Esophagus muscularis mucosa (tissue), 4 donors: ENCODE measurements at regions not wholly inside any gene's neighbourhood (a gene's known extent, or its start where the extent isn't known, plus 50 kb on each side); places are given as distances from the start of the nearest gene placed in this dataset.

Experiments used
- DNase-seq: peaks from one replicate; pipeline ENCODE4 v3.0.0-alpha.2; 2017; ENCODE audit errors: extremely low spot score
- H3K27ac ChIP-seq, 4 donors: fragments of 200-600 bp; sonication (generic); replicated peaks in 1 of 4; 1 replicate in 3 of 4; 2 replicates in 1 of 4; pipeline ENCODE4 v1.5.1; 2016 to 2019; ENCODE audit warnings: mild to moderate bottlenecking in 1 of 4
- H3K27me3 ChIP-seq, 4 donors: fragments of 200-600 bp; sonication (generic); one replicate each; pipeline versions ENCODE4 v1.5.1 to v1.6.0; 2016 to 2019
- H3K36me3 ChIP-seq, 4 donors: fragments of 200-600 bp; sonication (generic); one replicate each; pipeline ENCODE4 v1.5.1; 2016 to 2019
- H3K4me1 ChIP-seq, 4 donors: fragments of 200-600 bp; sonication (generic); one replicate each; pipeline ENCODE4 v1.5.1; 2016 to 2019
- H3K4me3 ChIP-seq, 4 donors: fragments of 200-600 bp; sonication (generic); 1 replicate in 2 of 4; 2 replicates in 2 of 4; pipeline ENCODE4 v1.5.1; 2016 to 2019; ENCODE audit warnings: mild to moderate bottlenecking in 4 of 4, moderate library complexity in 1 of 4
- H3K9me3 ChIP-seq, 4 donors: fragments of 200-600 bp; sonication (generic); 1 replicate in 3 of 4; 2 replicates in 1 of 4; pipeline ENCODE4 v1.5.1; 2016 to 2019
- EP300 ChIP-seq: sonication (generic); formaldehyde crosslinking; IDR thresholded peaks from one replicate; pipeline ENCODE4 v1.6.1; 2017; ENCODE audit warnings: antibody characterized with exemption
- POLR2A ChIP-seq: fragments of 450-650 bp; IDR thresholded peaks from one replicate; pipeline ENCODE4 v1.6.1; 2017; ENCODE audit warnings: antibody characterized with exemption, moderate library complexity, mild to moderate bottlenecking, low read depth
- POLR2AphosphoS5 ChIP-seq, 2 donors: sonication (generic); formaldehyde crosslinking; IDR thresholded peaks; one replicate each; pipeline ENCODE4 v1.6.1; 2017; ENCODE audit warnings: antibody characterized with exemption in 2 of 2
- WGBS: methylation state at CpG from one replicate; pipeline ENCODE4 v1.1.5; 2018; 5-methylcytosine and 5-hydroxymethylcytosine counted together
- intact Hi-C: fragments of 100-400 bp; cut with DNase I; formaldehyde crosslinking; loops from one replicate; pipeline ENCODE4 v1.15.1; 2023
- TF ChIP-seq, protein P1 (sequence below), 3 experiments: fragments of 200-600 bp in 2 of 3; fragments of 450-650 bp in 1 of 3; sonication (generic) in 2 of 3; IDR thresholded peaks; one replicate each; pipeline ENCODE4 v1.5.1; 2017 to 2019; ENCODE audit warnings: antibody characterized with exemption in 3 of 3, mild to moderate bottlenecking in 2 of 3, moderate library complexity in 1 of 3

DNA sequence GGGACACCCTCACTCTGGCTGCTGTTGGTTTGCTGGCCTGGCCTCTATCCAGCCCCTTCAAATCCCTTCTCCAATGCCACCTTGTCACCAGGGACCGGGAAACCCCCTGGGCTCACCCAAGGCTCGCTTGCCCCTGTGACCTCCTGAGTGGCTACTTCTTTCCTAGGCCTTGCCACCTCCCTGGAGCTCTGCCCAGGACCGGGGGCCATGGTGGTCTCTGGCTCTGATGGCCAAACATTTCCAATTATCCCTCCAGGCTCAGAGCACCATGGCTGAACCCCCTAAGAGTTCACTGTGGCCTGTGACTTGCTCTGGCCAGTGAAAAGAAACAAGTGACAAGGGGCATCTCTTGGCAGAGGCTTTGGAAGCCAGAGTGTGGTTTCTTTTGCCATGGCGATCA is 237.6 kb downstream of the TFCP2L1 start:
- no peak for TF ChIP-seq EP300
- no peak for TF ChIP-seq POLR2AphosphoS5 (IDR thresholded peaks at IDR 0.05)
- no peak for TF ChIP-seq POLR2A
- TF ChIP-seq, protein P1, sequence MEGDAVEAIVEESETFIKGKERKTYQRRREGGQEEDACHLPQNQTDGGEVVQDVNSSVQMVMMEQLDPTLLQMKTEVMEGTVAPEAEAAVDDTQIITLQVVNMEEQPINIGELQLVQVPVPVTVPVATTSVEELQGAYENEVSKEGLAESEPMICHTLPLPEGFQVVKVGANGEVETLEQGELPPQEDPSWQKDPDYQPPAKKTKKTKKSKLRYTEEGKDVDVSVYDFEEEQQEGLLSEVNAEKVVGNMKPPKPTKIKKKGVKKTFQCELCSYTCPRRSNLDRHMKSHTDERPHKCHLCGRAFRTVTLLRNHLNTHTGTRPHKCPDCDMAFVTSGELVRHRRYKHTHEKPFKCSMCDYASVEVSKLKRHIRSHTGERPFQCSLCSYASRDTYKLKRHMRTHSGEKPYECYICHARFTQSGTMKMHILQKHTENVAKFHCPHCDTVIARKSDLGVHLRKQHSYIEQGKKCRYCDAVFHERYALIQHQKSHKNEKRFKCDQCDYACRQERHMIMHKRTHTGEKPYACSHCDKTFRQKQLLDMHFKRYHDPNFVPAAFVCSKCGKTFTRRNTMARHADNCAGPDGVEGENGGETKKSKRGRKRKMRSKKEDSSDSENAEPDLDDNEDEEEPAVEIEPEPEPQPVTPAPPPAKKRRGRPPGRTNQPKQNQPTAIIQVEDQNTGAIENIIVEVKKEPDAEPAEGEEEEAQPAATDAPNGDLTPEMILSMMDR (IDR thresholded peaks at IDR 0.05): no peak
- WGBS: 92% methylated on average over 3 of the region's 4 CpGs
- no peaks in the 10 kb centered on the region for H3K4me1 ChIP-seq
- H3K4me3 ChIP-seq: no peak overlapping the region
- no peaks in the 10 kb centered on the region for H3K27me3 ChIP-seq
- peaks cover 0 to 11% (median 1%) of the 10 kb centered on the region in 4 donors for H3K9me3 ChIP-seq
- no peaks in the 10 kb centered on the region for H3K36me3 ChIP-seq
- no peak for DNase-seq
- intact Hi-C loops: no loop called here
- H3K27ac ChIP-seq: no peak overlapping the region

DNA sequence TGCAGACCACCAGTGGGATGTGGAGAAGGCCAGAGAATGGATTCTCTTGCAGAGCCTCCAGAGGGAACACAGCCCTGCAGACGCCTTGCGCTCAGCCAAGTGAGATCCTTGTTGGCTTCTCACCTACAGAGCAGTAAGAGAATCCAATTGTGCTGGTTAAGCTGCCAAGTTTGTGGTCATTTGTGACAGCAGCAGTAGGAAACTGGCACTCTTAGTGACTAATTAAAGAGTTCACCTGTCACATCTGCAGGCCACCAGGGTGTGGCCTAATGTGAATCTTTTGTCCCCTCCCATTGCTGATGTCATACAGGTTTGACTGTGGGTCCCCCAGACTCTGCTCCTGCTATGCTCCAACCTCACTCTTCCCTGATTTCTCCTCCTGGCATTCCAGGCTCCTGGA is 235.9 kb downstream of the TFCP2L1 start:
- no peak for DNase-seq
- no peak overlapping the region for H3K4me3 ChIP-seq
- peaks cover 0 to 11% (median 0%) of the 10 kb centered on the region in 4 donors for H3K9me3 ChIP-seq
- WGBS: 85% methylated on average over 2 of the region's 2 CpGs
- TF ChIP-seq POLR2A (no peak), POLR2AphosphoS5 (IDR thresholded peaks at IDR 0.05) (no peak)
- H3K36me3 ChIP-seq: no peaks in the 10 kb centered on the region
- H3K27me3 ChIP-seq: no peaks in the 10 kb centered on the region
- H3K27ac ChIP-seq: no peak overlapping the region
- H3K4me1 ChIP-seq: no peaks in the 10 kb centered on the region
- intact Hi-C loops: no loop called here

DNA sequence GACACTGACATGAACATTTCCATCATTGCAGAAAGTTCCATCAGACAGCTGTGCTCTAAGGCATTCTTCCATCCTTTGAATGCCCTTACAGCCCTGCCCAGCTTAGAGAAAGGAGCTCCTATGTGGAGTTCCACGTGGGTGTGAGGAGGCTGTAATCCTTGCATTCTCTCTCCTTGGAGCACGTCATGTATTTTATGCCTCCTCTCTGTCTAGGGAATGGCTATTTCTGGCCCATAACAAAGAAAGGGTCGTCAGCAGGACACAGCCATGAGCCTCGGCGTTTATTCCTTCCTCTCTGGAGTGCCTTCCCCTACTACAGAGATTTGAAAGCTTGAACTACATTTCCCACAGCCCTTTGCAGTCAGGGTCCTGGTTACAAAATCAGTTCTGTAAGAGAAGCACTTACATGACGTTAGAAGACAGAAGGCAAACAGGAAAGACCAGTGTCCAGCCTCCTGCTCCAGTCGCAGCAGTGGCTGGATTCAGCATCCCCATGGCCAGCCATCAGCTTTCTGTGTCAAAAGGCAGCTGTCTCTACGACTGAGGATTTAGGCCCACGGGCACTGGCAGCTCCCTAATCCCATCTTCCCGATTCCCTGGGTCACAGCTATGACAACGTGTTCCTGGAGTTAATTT is 234.9 kb downstream of the TFCP2L1 start:
- WGBS: 73% methylated on average over 11 of the region's 11 CpGs
- Histone ChIP-seq H3K4me1 (no peaks in the 10 kb centered on the region), H3K4me3 (no peak overlapping the region), H3K27ac (no peak overlapping the region), H3K36me3 (no peaks in the 10 kb centered on the region), H3K9me3 (peaks cover 0 to 13% (median 0%) of the 10 kb centered on the region in 4 donors), H3K27me3 (no peaks in the 10 kb centered on the region)
- TF ChIP-seq POLR2A: no peak
- TF ChIP-seq EP300: no peak
- no peak for TF ChIP-seq POLR2AphosphoS5 (IDR thresholded peaks at IDR 0.05)
- TF ChIP-seq, protein P1 (IDR thresholded peaks at IDR 0.05): no peak
- DNase-seq: no peak
- intact Hi-C loops: no loop called here

DNA sequence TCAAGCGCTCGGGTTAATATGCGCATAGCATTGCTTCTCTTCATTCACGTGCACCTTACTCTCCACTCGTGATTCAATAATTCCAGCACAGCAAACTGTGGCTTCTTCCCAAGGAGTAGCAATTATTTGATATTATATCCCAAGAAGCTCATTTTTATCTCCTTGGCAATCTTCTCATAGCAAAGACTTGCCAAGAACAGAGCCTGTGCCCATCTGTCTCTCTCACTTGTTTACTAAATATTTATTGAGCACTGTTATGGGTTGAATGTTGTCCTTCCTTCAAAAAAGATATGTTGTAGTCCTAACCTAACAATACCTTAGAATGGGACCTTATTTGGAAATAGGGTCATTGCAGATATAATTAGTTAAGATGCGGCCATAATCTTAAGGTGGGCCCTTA is 233.7 kb downstream of the TFCP2L1 start:
- intact Hi-C loops: no loop called here
- Histone ChIP-seq H3K27ac (no peak overlapping the region), H3K9me3 (peaks cover 0 to 13% (median 0%) of the 10 kb centered on the region in 4 donors), H3K36me3 (no peaks in the 10 kb centered on the region), H3K4me1 (no peaks in the 10 kb centered on the region), H3K4me3 (no peak overlapping the region), H3K27me3 (no peaks in the 10 kb centered on the region)
- no peak for DNase-seq
- WGBS: 73% methylated on average over 6 of the region's 6 CpGs
- TF ChIP-seq EP300: no peak
- no peak for TF ChIP-seq POLR2AphosphoS5 (IDR thresholded peaks at IDR 0.05)
- TF ChIP-seq POLR2A: no peak
- TF ChIP-seq, protein P1 (IDR thresholded peaks at IDR 0.05): no peak

DNA sequence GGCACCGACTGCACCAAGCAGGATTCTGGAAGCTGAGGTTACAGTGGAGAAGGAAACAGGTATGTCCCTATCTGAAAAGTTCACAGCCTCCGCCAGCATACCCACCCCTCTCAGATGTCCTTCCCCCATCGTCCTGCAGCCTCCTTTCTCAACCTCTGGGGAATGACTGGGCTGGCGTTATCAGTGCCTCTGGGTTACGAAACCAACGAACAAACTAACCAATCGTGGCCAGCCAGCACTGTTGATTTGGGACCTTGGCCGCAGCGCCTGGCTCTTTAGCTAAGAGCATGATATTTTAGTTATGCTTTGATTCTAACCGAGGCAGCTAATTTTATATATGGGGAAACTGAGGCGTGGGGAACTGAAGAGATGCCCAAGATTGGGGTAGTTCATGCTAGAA is 233.0 kb downstream of the TFCP2L1 start:
- Histone ChIP-seq H3K4me3 (no peak overlapping the region), H3K36me3 (no peaks in the 10 kb centered on the region), H3K27ac (no peak overlapping the region), H3K4me1 (no peaks in the 10 kb centered on the region), H3K27me3 (no peaks in the 10 kb centered on the region), H3K9me3 (peaks cover 0 to 13% (median 0%) of the 10 kb centered on the region in 4 donors)
- 82% methylated on average over 11 of the region's 11 CpGs for WGBS
- intact Hi-C loops: no loop called here
- no peak for DNase-seq
- TF ChIP-seq POLR2AphosphoS5 (IDR thresholded peaks at IDR 0.05): no peak
- no peak for TF ChIP-seq EP300
- no peak for TF ChIP-seq POLR2A
- TF ChIP-seq, protein P1 (IDR thresholded peaks at IDR 0.05): no peak
